Choroid plexus epithelial cell (primary cell): ENCODE measurements at regions not wholly inside any gene's neighbourhood (a gene's known extent, or its start where the extent isn't known, plus 50 kb on each side); places are given as distances from the start of the nearest gene placed in this dataset.
"Not testable (repeated sequence)": the region's sequence is repeated elsewhere in the genome, so short reads cannot be mapped to it uniquely, and the experiment has no call there.

Experiments used
- DNase-seq: peaks from one replicate; pipeline ENCODE4 v3.0.0-alpha.2; 2010; ENCODE audit warnings: low read depth
- H3K4me3 ChIP-seq: 2 replicates; pipeline ENCODE4 v1.5.1; 2011; ENCODE audit warnings: low read depth, mild to moderate bottlenecking, control low read depth, low read length, moderate library complexity
- CTCF ChIP-seq: conservative IDR thresholded peaks from 2 replicates; pipeline ENCODE4 v1.5.1; 2011; ENCODE audit warnings: low read depth, mild to moderate bottlenecking, control low read depth, inconsistent platforms, low read length, moderate library complexity

- H3K4me3 ChIP-seq, result no peak overlapping the region
- DNase-seq, result no peak
- TF ChIP-seq CTCF, result no peak
These were observed 694.4 kb upstream of the PCDH20 start for GRCh38 chr13:62110079-62110478.

GRCh38 chr13:62104136-62104535, 688.5 kb upstream of the PCDH20 start:
- DNase-seq, result not testable (repeated sequence)

GRCh38 chr13:62096652-62097051, 681.0 kb upstream of the PCDH20 start:
- no peak for TF ChIP-seq CTCF
- DNase-seq, result no peak

More at GRCh38 chr13:62104136-62104535, 688.5 kb upstream of the PCDH20 start:
- not testable (repeated sequence) for H3K4me3 ChIP-seq

GRCh38 chr13:62094932-62095331, 679.3 kb upstream of the PCDH20 start:
- no peak for DNase-seq
- TF ChIP-seq CTCF, result no peak
- no peak overlapping the region for H3K4me3 ChIP-seq

More at GRCh38 chr13:62096652-62097051, 681.0 kb upstream of the PCDH20 start:
- H3K4me3 ChIP-seq, result no peak overlapping the region

GRCh38 chr13:62093984-62094780, 678.5 kb upstream of the PCDH20 start:
- DNase-seq, result no peak
- no peak for TF ChIP-seq CTCF
- no peak overlapping the region for H3K4me3 ChIP-seq

- no peak overlapping the region for H3K4me3 ChIP-seq
- no peak for TF ChIP-seq CTCF
- no peak for DNase-seq
These were observed 677.3 kb upstream of the PCDH20 start for GRCh38 chr13:62092949-62093348.

GRCh38 chr13:62092536-62092935, 676.9 kb upstream of the PCDH20 start:
- no peak overlapping the region for H3K4me3 ChIP-seq
- DNase-seq, result no peak
- no peak for TF ChIP-seq CTCF
